ENCODE measurements at regions not wholly inside any gene's neighbourhood (a gene's known extent, or its start where the extent isn't known, plus 50 kb on each side); places are given as distances from the start of the nearest gene placed in this dataset.

- Mint-ChIP-seq H3K4me3 (no peak overlapping the region), H3K36me3 (ENCODE audit: low read depth) (no peaks in the 10 kb centered on the region), H3K9me3 (no peaks in the 10 kb centered on the region), H3K27ac (no peak overlapping the region), H3K27me3 (peaks cover 36% of the 10 kb centered on the region), H3K4me1 (ENCODE audit: low read depth) (no peaks in the 10 kb centered on the region)
- intact Hi-C loops (cut with DNase I, micrococcal nuclease), result no loop called here
- Histone ChIP-seq H3K36me3 (ENCODE audit: insufficient read depth, low read length) (no peaks in the 10 kb centered on the region), H3K27me3 (ENCODE audit: control insufficient read depth in 1 of 2, insufficient read depth in 2 of 2, low read length in 2 of 2) (peaks cover 0 to 4% of the 10 kb centered on the region in 2 experiments), H3K9me3 (ENCODE audit: control insufficient read depth in 1 of 2, insufficient read depth in 1 of 2, low read length in 2 of 2) (no peaks in the 10 kb centered on the region), H3K27ac (ENCODE audit: low read depth in 1 of 2, low read length in 2 of 2) (no peak overlapping the region), H3K4me1 (ENCODE audit: insufficient read depth, low read length) (no peaks in the 10 kb centered on the region), H3K4me3 (ENCODE audit: low read length) (no peak overlapping the region)
- no peak for ATAC-seq (ENCODE audit: poor library complexity)
- ChIA-PET CTCF (no interaction called here), POLR2A (no interaction called here)
- DNase-seq, result no peak
- TF ChIP-seq CTCF (IDR thresholded peaks at IDR 0.05), result no peak
These were observed 118.8 kb downstream of the DDIT4L start for GRCh38 chr4:100071506-100071905.

- CTCF ChIA-PET, result no interaction called here
- no peaks in the 10 kb centered on the region for H3K4me1 Mint-ChIP-seq (ENCODE audit: low read depth)
- ATAC-seq (ENCODE audit: poor library complexity) (no peak), DNase-seq (no peak)
- peaks cover 41% of the 10 kb centered on the region for H3K27me3 Mint-ChIP-seq
- H3K9me3 ChIP-seq (ENCODE audit: control insufficient read depth in 1 of 2, insufficient read depth in 1 of 2, low read length in 2 of 2), result no peaks in the 10 kb centered on the region
- intact Hi-C loops (cut with DNase I, micrococcal nuclease), result no loop called here
- no peaks in the 10 kb centered on the region for H3K36me3 ChIP-seq (ENCODE audit: insufficient read depth, low read length)
- no peak for TF ChIP-seq CTCF (IDR thresholded peaks at IDR 0.05)
- no peaks in the 10 kb centered on the region for H3K4me1 ChIP-seq (ENCODE audit: insufficient read depth, low read length)
- no peak overlapping the region for H3K27ac Mint-ChIP-seq
- no peaks in the 10 kb centered on the region for H3K9me3 Mint-ChIP-seq
- H3K27ac ChIP-seq (ENCODE audit: low read depth in 1 of 2, low read length in 2 of 2), result no peak overlapping the region
- peaks cover 0 to 4% of the 10 kb centered on the region in 2 experiments for H3K27me3 ChIP-seq (ENCODE audit: control insufficient read depth in 1 of 2, insufficient read depth in 2 of 2, low read length in 2 of 2)
- POLR2A ChIA-PET, result no interaction called here
- H3K4me3 Mint-ChIP-seq, result no peak overlapping the region
- H3K36me3 Mint-ChIP-seq (ENCODE audit: low read depth), result no peaks in the 10 kb centered on the region
- H3K4me3 ChIP-seq (ENCODE audit: low read length), result no peak overlapping the region
These were observed 119.4 kb downstream of the DDIT4L start for GRCh38 chr4:100070868-100071267.

- H3K27ac ChIP-seq (ENCODE audit: low read depth in 1 of 2, low read length in 2 of 2), result no peak overlapping the region
- H3K4me1 Mint-ChIP-seq (ENCODE audit: low read depth), result no peaks in the 10 kb centered on the region
- POLR2A ChIA-PET, result no interaction called here
These were observed 119.1 kb upstream of the H2AZ1 start for GRCh38 chr4:100069207-100069606.

More at GRCh38 chr4:100069207-100069606, 119.1 kb upstream of the H2AZ1 start:
- Histone ChIP-seq H3K4me3 (ENCODE audit: low read length) (no peak overlapping the region), H3K27me3 (ENCODE audit: control insufficient read depth in 1 of 2, insufficient read depth in 2 of 2, low read length in 2 of 2) (peaks cover 0 to 4% of the 10 kb centered on the region in 2 experiments), H3K4me1 (ENCODE audit: insufficient read depth, low read length) (no peaks in the 10 kb centered on the region), H3K9me3 (ENCODE audit: control insufficient read depth in 1 of 2, insufficient read depth in 1 of 2, low read length in 2 of 2) (no peaks in the 10 kb centered on the region), H3K36me3 (ENCODE audit: insufficient read depth, low read length) (no peaks in the 10 kb centered on the region)
- peaks cover 36% of the 10 kb centered on the region for H3K27me3 Mint-ChIP-seq
- no peak for DNase-seq
- H3K4me3 Mint-ChIP-seq, result no peak overlapping the region
- intact Hi-C loops (cut with DNase I, micrococcal nuclease), result loop anchor here in 1 of 2 experiments (10.0 kb wide), 1 partner anchor 954 kb away; no protein-coding TSS in a partner anchor
- H3K36me3 Mint-ChIP-seq (ENCODE audit: low read depth), result no peaks in the 10 kb centered on the region
- no peak overlapping the region for H3K27ac Mint-ChIP-seq
- TF ChIP-seq CTCF (IDR thresholded peaks at IDR 0.05), result no peak
- no peak for ATAC-seq (ENCODE audit: poor library complexity)
- no peaks in the 10 kb centered on the region for H3K9me3 Mint-ChIP-seq
- CTCF ChIA-PET, result no interaction called here
